Stomach smooth muscle (tissue), 2 donors: ENCODE measurements at regions not wholly inside any gene's neighbourhood (a gene's known extent, or its start where the extent isn't known, plus 50 kb on each side); places are given as distances from the start of the nearest gene placed in this dataset.
"Not testable (repeated sequence)": the region's sequence is repeated elsewhere in the genome, so short reads cannot be mapped to it uniquely, and the experiment has no call there.

Experiments used
- H3K27ac ChIP-seq: one replicate; pipeline ENCODE4 v1.7.0; 2013; ENCODE audit warnings: mild to moderate bottlenecking, low read length, inconsistent platforms
- H3K27me3 ChIP-seq, 2 donors: one replicate each; pipeline ENCODE4 v1.7.0; 2013; ENCODE audit warnings: low read length in 2 of 2; ENCODE audit not compliant: insufficient read depth in 2 of 2, control insufficient read depth in 1 of 2
- H3K36me3 ChIP-seq, 2 donors: one replicate each; pipeline ENCODE4 v1.7.0; 2013; ENCODE audit warnings: low read length in 2 of 2; ENCODE audit not compliant: control insufficient read depth in 2 of 2, insufficient read depth in 2 of 2
- H3K4me1 ChIP-seq: one replicate; pipeline ENCODE4 v1.7.0; 2013; ENCODE audit warnings: low read length; ENCODE audit not compliant: control insufficient read depth, insufficient read depth
- H3K4me3 ChIP-seq, 2 donors: one replicate each; pipeline ENCODE4 v1.7.0; 2013; ENCODE audit warnings: low read length in 2 of 2
- H3K9ac ChIP-seq, 2 donors: one replicate each; pipeline ENCODE4 v1.7.0; 2013; ENCODE audit warnings: low read length in 2 of 2, mild to moderate bottlenecking in 1 of 2
- H3K9me3 ChIP-seq, 2 donors: one replicate each; pipeline ENCODE4 v1.7.0; 2013; ENCODE audit warnings: low read length in 2 of 2; ENCODE audit not compliant: control insufficient read depth in 2 of 2
- donor health status: healthy.
- donor health status: Pancreatic carcinoma.

DNA sequence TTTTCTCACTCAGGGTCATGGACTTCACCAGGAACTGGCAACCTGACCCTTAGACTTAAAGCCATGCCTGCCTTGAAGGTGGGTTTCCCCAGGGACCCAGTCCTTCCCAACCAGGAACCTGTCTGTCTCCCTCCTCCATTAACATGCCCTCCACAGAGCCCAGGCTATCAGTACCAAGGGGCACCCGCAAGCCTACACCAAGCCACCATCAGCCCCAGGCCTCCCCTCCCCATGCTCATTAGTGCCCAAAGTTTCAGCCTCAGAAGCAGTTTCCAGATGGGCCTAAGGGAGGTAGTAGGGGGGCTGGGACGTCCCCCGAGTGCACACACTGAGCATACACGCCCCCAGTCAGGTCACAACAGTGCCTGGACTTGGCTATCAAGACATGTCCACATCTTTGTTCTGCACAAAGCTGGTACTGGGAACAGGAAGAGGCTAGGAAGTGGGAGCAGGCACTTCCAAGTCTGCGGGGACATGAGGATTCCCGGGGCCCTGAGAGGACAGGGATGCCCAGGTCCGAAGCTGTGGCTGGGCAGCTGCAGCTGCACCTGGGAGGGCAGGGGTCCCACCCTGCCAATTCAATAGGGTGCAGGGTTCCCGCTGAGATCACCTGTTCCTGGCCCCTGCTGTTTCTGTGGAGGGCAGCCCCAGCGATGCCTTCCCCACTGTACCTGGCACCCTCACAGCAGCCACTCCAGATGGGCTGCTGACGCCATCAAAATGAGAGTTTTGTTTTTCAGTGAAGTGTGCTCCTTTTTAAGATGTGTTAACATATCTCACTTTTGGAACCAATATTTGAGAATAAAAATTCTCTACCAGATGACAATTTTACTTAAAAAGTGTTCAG lies 731.4 kb downstream of the NR4A2 start:
- Histone ChIP-seq H3K4me1 (no peaks in the 10 kb centered on the region), H3K4me3 (no peak overlapping the region), H3K36me3 (no peaks in the 10 kb centered on the region), H3K9me3 (peaks cover 0 to 2% of the 10 kb centered on the region in 2 donors), H3K9ac (no peak overlapping the region), H3K27me3 (no peaks in the 10 kb centered on the region), H3K27ac (no peak overlapping the region)

DNA sequence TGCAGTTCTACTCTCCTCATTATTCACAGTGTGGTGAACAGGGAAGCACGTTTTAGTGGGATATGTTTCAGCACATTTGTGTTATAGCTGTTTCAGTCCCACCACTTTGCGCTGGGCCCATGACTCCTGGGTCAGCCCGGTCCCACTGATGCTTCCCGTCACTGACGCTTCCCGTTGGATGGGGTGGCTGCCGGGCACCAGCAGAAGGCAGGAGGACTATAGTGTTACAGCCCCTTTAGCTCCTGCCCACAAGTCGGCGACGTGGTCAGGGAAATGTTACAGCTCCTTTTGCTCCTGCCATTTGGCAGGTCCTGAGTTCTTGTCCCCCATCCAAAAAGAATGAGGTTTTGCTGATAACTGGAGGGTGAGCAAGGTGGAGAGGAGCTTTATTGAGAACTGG lies 732.2 kb downstream of the NR4A2 start:
- peaks cover 0 to 2% of the 10 kb centered on the region in 2 donors for H3K9me3 ChIP-seq
- no peaks in the 10 kb centered on the region for H3K36me3 ChIP-seq
- H3K4me3 ChIP-seq: no peak overlapping the region

GRCh38 chr2:155599834-155600233 lies 732.7 kb downstream of the NR4A2 start:
- Histone ChIP-seq H3K9me3 (peaks cover 0 to 2% of the 10 kb centered on the region in 2 donors), H3K4me3 (no peak overlapping the region), H3K27me3 (no peaks in the 10 kb centered on the region), H3K9ac (no peak overlapping the region), H3K36me3 (no peaks in the 10 kb centered on the region), H3K27ac (no peak overlapping the region), H3K4me1 (no peaks in the 10 kb centered on the region)

More for the DNA sequence above, 732.2 kb downstream of the NR4A2 start:
- Histone ChIP-seq H3K9ac (no peak overlapping the region), H3K27me3 (no peaks in the 10 kb centered on the region), H3K27ac (no peak overlapping the region), H3K4me1 (no peaks in the 10 kb centered on the region)

GRCh38 chr2:155583674-155584195 lies 748.8 kb downstream of the NR4A2 start:
- Histone ChIP-seq H3K4me1 (no peaks in the 10 kb centered on the region), H3K9ac (no peak overlapping the region), H3K27ac (no peak overlapping the region), H3K4me3 (no peak overlapping the region), H3K9me3 (peaks cover 0 to 6% of the 10 kb centered on the region in 2 donors), H3K27me3 (no peaks in the 10 kb centered on the region), H3K36me3 (no peaks in the 10 kb centered on the region)

DNA sequence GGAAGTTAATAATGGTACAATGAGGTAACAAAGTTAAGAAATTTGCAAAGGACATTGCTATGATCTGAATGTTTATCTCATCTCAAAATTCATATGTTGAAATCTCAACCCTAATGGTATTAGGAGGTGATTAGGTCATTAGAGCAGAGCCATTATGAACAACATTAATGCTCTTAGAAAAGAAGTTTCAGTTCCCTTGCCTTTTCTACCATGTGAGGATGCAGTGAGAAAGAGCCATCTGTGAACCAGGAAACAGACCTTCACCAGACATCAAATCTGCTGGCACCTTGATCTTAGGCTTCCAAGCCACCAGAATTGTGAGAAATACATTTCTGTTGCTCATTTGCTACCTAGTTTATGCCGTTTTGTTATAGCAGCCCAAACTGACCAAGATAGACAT lies 757.6 kb downstream of the NR4A2 start:
- H3K9ac ChIP-seq: no peak overlapping the region

GRCh38 chr2:155547571-155547970 lies 785.0 kb downstream of the NR4A2 start:
- H3K27ac ChIP-seq: no peak overlapping the region
- no peaks in the 10 kb centered on the region for H3K4me1 ChIP-seq
- no peaks in the 10 kb centered on the region for H3K27me3 ChIP-seq
- H3K4me3 ChIP-seq: no peak overlapping the region
- no peaks in the 10 kb centered on the region for H3K36me3 ChIP-seq
- H3K9ac ChIP-seq: no peak overlapping the region
- no peaks in the 10 kb centered on the region for H3K9me3 ChIP-seq

More for the DNA sequence above, 757.6 kb downstream of the NR4A2 start:
- no peak overlapping the region for H3K4me3 ChIP-seq
- H3K27ac ChIP-seq: no peak overlapping the region
- H3K36me3 ChIP-seq: no peaks in the 10 kb centered on the region
- no peaks in the 10 kb centered on the region for H3K9me3 ChIP-seq
- no peaks in the 10 kb centered on the region for H3K4me1 ChIP-seq
- H3K27me3 ChIP-seq: no peaks in the 10 kb centered on the region

GRCh38 chr2:155546721-155547555 lies 785.6 kb downstream of the NR4A2 start:
- H3K4me3 ChIP-seq: peak overlapping the region; percentile 0 to 71
- no peaks in the 10 kb centered on the region for H3K9me3 ChIP-seq
- H3K4me1 ChIP-seq: no peaks in the 10 kb centered on the region
- H3K9ac ChIP-seq: peak overlapping the region in 1 of 2 donors; percentile 42
- H3K36me3 ChIP-seq: no peaks in the 10 kb centered on the region
- H3K27ac ChIP-seq: no peak overlapping the region
- H3K27me3 ChIP-seq: no peaks in the 10 kb centered on the region

- H3K36me3 ChIP-seq, H3K27ac ChIP-seq, H3K9me3 ChIP-seq, H3K4me1 ChIP-seq, H3K27me3 ChIP-seq, H3K9ac ChIP-seq, H3K4me3 ChIP-seq: not testable (repeated sequence)
Observed at GRCh38 chr2:155539028-155539427, 793.5 kb downstream of the NR4A2 start.

DNA sequence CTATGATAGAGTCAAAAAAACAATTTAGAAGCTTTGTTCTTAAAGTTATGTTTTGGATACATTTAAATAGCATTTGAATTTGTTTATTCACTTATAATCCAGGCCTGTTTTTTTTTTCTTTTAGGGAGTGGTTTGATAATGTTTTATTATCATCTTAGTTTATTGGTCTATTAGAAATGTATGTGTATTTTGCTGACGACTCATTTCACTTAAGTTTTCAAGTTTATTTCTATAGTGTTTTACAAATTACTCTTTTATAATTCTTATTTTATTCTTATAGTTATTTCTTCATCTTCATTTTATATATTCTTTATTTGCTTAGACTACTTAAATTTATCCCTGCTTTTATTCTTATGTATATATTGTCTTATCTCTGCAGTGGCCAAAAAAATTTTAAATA lies 804.5 kb downstream of the NR4A2 start:
- Histone ChIP-seq H3K4me3 (no peak overlapping the region), H3K27ac (no peak overlapping the region), H3K4me1 (no peaks in the 10 kb centered on the region), H3K36me3 (no peaks in the 10 kb centered on the region), H3K9me3 (no peaks in the 10 kb centered on the region), H3K9ac (no peak overlapping the region), H3K27me3 (no peaks in the 10 kb centered on the region)

DNA sequence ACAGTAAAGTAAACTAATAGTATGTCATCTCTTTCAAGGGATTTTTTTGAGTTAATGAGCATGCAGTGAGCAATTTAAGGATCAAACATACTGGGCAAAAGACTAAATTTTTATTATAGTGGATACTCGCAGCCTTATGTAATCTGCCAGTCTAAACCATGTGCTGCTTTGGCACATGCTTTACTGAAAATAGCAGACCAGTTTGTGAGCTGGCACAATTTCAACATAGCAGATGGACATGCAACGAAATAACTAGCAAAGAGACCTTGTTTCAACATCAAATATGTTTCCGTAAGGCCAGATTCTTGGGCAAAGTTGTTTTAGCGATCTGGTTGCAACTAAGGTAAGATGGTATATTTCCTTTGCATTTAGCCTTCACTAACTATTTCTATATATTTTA lies 807.3 kb downstream of the NR4A2 start:
- H3K4me1 ChIP-seq: no peaks in the 10 kb centered on the region
- no peak overlapping the region for H3K27ac ChIP-seq
- no peaks in the 10 kb centered on the region for H3K27me3 ChIP-seq
- no peaks in the 10 kb centered on the region for H3K9me3 ChIP-seq
- H3K36me3 ChIP-seq: no peaks in the 10 kb centered on the region
- H3K9ac ChIP-seq: no peak overlapping the region
- no peak overlapping the region for H3K4me3 ChIP-seq
